ENCODE measurements at regions not wholly inside any gene's neighbourhood (a gene's known extent, or its start where the extent isn't known, plus 50 kb on each side); places are given as distances from the start of the nearest gene placed in this dataset.

- DNase-seq (ENCODE audit: low spot score in 2 of 2) (no peak), ATAC-seq (no peak)
- Mint-ChIP-seq H3K36me3 (no peaks in the 10 kb centered on the region), H3K9me3 (peaks cover 1% of the 10 kb centered on the region), H3K4me1 (peaks cover 6% of the 10 kb centered on the region), H3K27ac (no peak overlapping the region), H3K4me3 (no peak overlapping the region)
Observed at GRCh38 chr10:28250782-28251181, 52.1 kb downstream of the MPP7 start.

GRCh38 chr10:28250358-28250757 is 52.5 kb downstream of the MPP7 start:
- H3K36me3 Mint-ChIP-seq = no peaks in the 10 kb centered on the region
- DNase-seq (ENCODE audit: low spot score in 2 of 2) (no peak), ATAC-seq (no peak)
- no peak overlapping the region for H3K4me3 Mint-ChIP-seq
- peaks cover 6% of the 10 kb centered on the region for H3K4me1 Mint-ChIP-seq
- H3K9me3 Mint-ChIP-seq = peaks cover 3% of the 10 kb centered on the region
- H3K27ac Mint-ChIP-seq = no peak overlapping the region

DNA sequence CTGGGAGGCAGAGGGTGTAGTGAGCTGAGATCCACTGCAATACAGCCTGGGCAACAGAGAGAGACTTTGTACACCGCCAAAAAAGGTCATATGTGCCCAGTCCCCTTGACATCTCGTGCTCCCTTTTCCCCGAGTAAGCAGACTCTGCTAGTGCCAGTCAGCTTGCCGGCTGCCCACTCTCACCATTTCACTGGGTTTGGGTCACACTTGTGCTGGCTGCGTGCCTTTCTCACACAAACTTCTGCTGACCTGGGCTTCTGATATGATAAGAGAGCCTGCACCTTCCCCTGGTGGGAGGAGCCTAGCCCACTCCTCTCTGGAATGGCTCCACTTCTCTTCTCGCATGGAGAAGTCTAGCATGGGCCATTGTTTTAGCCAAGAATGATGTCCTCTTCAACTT is 53.4 kb downstream of the MPP7 start:
- DNase-seq (ENCODE audit: low spot score in 2 of 2) = no peak
- Mint-ChIP-seq H3K27ac (no peak overlapping the region), H3K4me3 (no peak overlapping the region), H3K9me3 (peaks cover 3% of the 10 kb centered on the region), H3K36me3 (no peaks in the 10 kb centered on the region), H3K4me1 (peaks cover 6% of the 10 kb centered on the region)
- ATAC-seq = no peak

DNA sequence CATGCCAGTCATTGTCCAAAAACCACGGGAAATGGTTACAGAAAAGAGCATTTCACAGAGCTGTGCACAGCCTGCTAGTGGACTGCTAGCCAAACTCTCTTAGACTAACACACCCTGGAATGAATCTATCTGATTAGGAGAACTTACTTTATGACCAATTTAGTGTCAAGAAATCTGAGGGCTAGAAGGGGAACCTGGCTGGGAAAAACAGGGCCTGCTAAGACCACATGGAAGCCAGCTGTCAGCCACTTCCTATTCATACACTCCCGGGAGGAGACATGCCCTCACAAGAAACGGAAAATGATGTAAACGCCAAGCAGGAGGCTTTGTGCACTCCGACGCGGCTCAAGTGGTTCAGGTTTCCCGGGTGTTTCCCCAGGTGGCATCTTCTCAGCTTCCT is 54.8 kb downstream of the MPP7 start:
- H3K36me3 Mint-ChIP-seq = no peaks in the 10 kb centered on the region
- ATAC-seq (no peak), DNase-seq (ENCODE audit: low spot score in 2 of 2) (no peak)
- peaks cover 3% of the 10 kb centered on the region for H3K9me3 Mint-ChIP-seq
- H3K27ac Mint-ChIP-seq = no peak overlapping the region
- H3K4me1 Mint-ChIP-seq = peaks cover 6% of the 10 kb centered on the region
- no peak overlapping the region for H3K4me3 Mint-ChIP-seq

DNA sequence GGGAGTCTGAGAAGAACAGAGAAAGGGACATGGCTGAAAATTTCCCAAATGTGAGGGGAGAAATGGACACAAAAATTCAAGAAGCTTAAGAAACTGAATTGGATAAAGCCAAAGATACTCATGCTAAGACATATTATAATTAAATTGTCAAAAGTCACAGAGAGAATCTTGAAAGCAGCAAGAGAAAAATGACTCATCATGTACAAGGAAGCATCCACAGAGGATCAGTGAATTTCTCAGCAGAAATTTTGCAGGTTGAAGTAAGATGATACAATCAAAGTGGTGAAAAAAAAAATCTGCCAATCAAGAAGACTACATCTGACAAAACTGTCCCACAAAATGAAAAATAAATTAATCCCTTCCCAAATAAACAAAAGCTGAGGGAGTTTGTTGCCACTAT is 56.8 kb downstream of the MPP7 start:
- H3K27ac Mint-ChIP-seq = no peak overlapping the region

GRCh38 chr10:28243923-28244322 is 58.9 kb downstream of the MPP7 start:
- no peak overlapping the region for H3K27ac Mint-ChIP-seq
- H3K4me3 Mint-ChIP-seq = no peak overlapping the region
- H3K4me1 Mint-ChIP-seq = peaks cover 6% of the 10 kb centered on the region
- no peak for ATAC-seq
- no peaks in the 10 kb centered on the region for H3K36me3 Mint-ChIP-seq
- peaks cover 3% of the 10 kb centered on the region for H3K9me3 Mint-ChIP-seq
- no peak for DNase-seq (ENCODE audit: low spot score in 2 of 2)

More for the DNA sequence above, 56.8 kb downstream of the MPP7 start:
- Mint-ChIP-seq H3K36me3 (no peaks in the 10 kb centered on the region), H3K4me3 (no peak overlapping the region), H3K4me1 (peaks cover 6% of the 10 kb centered on the region), H3K9me3 (peaks cover 3% of the 10 kb centered on the region)
- DNase-seq (ENCODE audit: low spot score in 2 of 2) = no peak
- ATAC-seq = no peak

- peaks cover 3% of the 10 kb centered on the region for H3K9me3 Mint-ChIP-seq
- ATAC-seq = no peak
- H3K4me1 Mint-ChIP-seq = no peaks in the 10 kb centered on the region
Observed at GRCh38 chr10:28242555-28243204, 60.2 kb downstream of the MPP7 start.

GRCh38 chr10:28241741-28242399 is 61.0 kb downstream of the MPP7 start:
- H3K36me3 Mint-ChIP-seq = no peaks in the 10 kb centered on the region
- no peak overlapping the region for H3K27ac Mint-ChIP-seq
- peak; percentile 81 for ATAC-seq
- no peaks in the 10 kb centered on the region for H3K4me1 Mint-ChIP-seq
- peaks cover 3% of the 10 kb centered on the region for H3K9me3 Mint-ChIP-seq
- peak; percentile 15 to 58 for DNase-seq (ENCODE audit: low spot score in 2 of 2)
- H3K4me3 Mint-ChIP-seq = no peak overlapping the region

More at GRCh38 chr10:28242555-28243204, 60.2 kb downstream of the MPP7 start:
- Mint-ChIP-seq H3K36me3 (no peaks in the 10 kb centered on the region), H3K4me3 (no peak overlapping the region), H3K27ac (no peak overlapping the region)
- no peak for DNase-seq (ENCODE audit: low spot score in 2 of 2)

DNA sequence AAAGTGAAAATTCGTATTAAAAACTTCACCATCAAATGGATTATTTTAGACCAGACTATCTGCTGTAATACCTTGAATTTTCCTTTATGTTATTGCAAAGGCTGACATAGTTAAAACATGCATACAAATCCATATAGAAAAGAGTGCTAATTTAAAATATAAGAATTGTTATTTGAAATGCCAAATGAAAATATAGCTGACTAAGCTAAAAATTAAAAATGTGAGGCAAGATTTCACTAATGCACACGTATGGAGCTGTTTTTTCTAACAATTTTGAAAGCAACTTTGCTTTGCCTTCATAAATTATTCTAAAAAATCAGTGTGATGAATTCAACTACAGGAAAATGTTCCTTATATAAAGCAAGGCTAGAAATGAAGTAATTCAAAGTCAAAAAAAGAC is 62.5 kb downstream of the MPP7 start:
- no peaks in the 10 kb centered on the region for H3K4me1 Mint-ChIP-seq
- no peaks in the 10 kb centered on the region for H3K9me3 Mint-ChIP-seq
- no peak overlapping the region for H3K27ac Mint-ChIP-seq
- H3K4me3 Mint-ChIP-seq = no peak overlapping the region
- DNase-seq (ENCODE audit: low spot score in 2 of 2) (no peak), ATAC-seq (no peak)
- no peaks in the 10 kb centered on the region for H3K36me3 Mint-ChIP-seq

- H3K4me1 Mint-ChIP-seq = no peaks in the 10 kb centered on the region
- no peak overlapping the region for H3K27ac Mint-ChIP-seq
- ATAC-seq = no peak
- no peaks in the 10 kb centered on the region for H3K9me3 Mint-ChIP-seq
- DNase-seq (ENCODE audit: low spot score in 2 of 2) = no peak
- H3K36me3 Mint-ChIP-seq = no peaks in the 10 kb centered on the region
- no peak overlapping the region for H3K4me3 Mint-ChIP-seq
Observed at GRCh38 chr10:28236591-28236990, 66.3 kb downstream of the MPP7 start.

GRCh38 chr10:28220811-28221210 is 82.1 kb downstream of the MPP7 start:
- Mint-ChIP-seq H3K4me1 (peaks cover 16% of the 10 kb centered on the region), H3K27ac (no peak overlapping the region), H3K4me3 (no peak overlapping the region), H3K9me3 (no peaks in the 10 kb centered on the region), H3K36me3 (no peaks in the 10 kb centered on the region)
- DNase-seq (ENCODE audit: low spot score in 2 of 2) = no peak
- no peak for ATAC-seq

DNA sequence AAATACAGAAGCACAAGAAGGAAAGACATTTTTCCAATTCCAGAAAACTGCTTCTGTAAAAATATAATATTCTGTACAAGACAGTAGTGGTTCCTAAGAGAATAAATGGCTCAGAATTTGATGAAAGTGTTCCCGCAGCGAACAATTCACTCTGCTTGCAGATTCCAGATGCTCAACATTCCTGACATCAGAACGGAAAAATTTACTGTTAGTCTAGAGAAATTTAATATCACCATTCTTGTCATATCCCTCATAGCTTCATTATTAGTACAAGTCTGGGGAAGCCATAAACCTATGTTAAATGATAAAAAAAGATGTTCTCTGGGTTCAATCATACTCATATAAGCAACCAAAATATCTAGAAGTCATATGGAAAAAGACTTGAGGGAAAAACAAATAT is 83.6 kb downstream of the MPP7 start:
- DNase-seq (ENCODE audit: low spot score in 2 of 2) (no peak), ATAC-seq (no peak)
- no peaks in the 10 kb centered on the region for H3K36me3 Mint-ChIP-seq
- H3K4me3 Mint-ChIP-seq = no peak overlapping the region
- H3K27ac Mint-ChIP-seq = no peak overlapping the region
- peaks cover 16% of the 10 kb centered on the region for H3K4me1 Mint-ChIP-seq
- H3K9me3 Mint-ChIP-seq = no peaks in the 10 kb centered on the region

DNA sequence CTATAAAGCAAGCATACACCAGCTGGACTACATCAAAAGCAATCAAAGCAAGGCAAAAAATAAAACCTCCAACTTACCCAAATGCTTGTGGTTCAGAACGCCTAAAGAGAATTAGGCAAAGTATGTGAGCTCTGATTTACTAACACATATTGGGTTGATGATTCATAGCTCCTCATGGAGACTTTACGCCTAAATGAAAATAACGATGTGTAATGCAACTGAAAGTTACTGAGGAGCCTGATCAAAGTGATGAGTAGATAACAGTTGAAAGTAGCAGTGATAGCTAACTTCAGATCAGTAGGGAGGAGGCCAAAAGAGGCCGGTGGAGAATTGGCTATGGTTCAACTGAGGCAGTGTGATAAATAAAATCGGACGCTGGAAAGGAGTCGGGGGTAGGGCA is 85.0 kb downstream of the MPP7 start:
- no peak overlapping the region for H3K27ac Mint-ChIP-seq
- H3K9me3 Mint-ChIP-seq = no peaks in the 10 kb centered on the region
- no peaks in the 10 kb centered on the region for H3K36me3 Mint-ChIP-seq
- peaks cover 23% of the 10 kb centered on the region for H3K4me1 Mint-ChIP-seq
- H3K4me3 Mint-ChIP-seq = no peak overlapping the region
- DNase-seq (ENCODE audit: low spot score in 2 of 2) = no peak
- ATAC-seq = peak; percentile 97

DNA sequence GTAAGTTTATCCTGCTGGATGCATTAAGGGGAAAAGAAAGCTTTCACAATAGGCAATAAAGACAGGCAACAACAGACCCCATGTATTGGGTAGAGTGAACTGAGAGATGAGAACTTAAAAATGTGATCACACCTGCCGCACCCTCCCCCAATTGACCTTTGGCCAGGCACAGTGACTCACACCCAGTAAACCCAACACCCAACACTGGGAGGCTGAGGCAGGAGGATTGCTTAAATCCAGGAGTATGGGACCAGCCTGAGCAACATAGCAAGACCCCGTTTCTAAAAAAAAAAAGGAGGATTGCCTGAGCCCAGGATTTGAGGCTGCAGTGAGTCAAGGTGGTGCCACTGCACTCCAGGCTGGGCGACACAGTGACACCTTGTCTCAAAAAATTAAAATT is 86.9 kb downstream of the MPP7 start:
- H3K4me1 Mint-ChIP-seq = peaks cover 30% of the 10 kb centered on the region
- no peak for DNase-seq (ENCODE audit: low spot score in 2 of 2)
- ATAC-seq = no peak
- no peak overlapping the region for H3K27ac Mint-ChIP-seq
- H3K36me3 Mint-ChIP-seq = no peaks in the 10 kb centered on the region
- H3K4me3 Mint-ChIP-seq = no peak overlapping the region
- no peaks in the 10 kb centered on the region for H3K9me3 Mint-ChIP-seq

DNA sequence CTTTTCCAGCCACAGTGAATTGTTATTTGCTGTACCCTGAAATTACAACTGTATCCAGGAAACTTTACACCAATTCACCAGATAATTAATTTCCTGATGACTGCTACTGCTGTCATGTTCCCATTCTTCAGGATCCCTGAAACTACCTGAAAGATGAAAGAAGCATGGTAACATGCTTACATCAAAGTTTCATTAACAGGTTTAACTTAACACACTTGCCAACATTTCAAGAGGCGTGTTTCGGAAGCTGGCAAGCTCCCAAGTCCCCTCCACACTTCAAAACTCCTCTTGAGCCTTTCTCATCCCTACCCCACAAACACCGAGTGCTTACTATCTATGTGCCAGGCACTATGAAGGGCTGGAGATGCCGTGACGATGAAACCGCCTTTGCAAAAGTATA is 88.6 kb downstream of the MPP7 start:
- Mint-ChIP-seq H3K9me3 (no peaks in the 10 kb centered on the region), H3K36me3 (no peaks in the 10 kb centered on the region), H3K4me1 (peaks cover 23% of the 10 kb centered on the region), H3K27ac (no peak overlapping the region), H3K4me3 (no peak overlapping the region)
- no peak for DNase-seq (ENCODE audit: low spot score in 2 of 2)
- no peak for ATAC-seq

- no peak for DNase-seq (ENCODE audit: low spot score in 2 of 2)
- Mint-ChIP-seq H3K9me3 (peaks cover 2% of the 10 kb centered on the region), H3K27ac (no peak overlapping the region)
Observed at GRCh38 chr10:28211759-28212158, 91.1 kb downstream of the MPP7 start.

More at GRCh38 chr10:28211759-28212158, 91.1 kb downstream of the MPP7 start:
- no peaks in the 10 kb centered on the region for H3K36me3 Mint-ChIP-seq
- ATAC-seq = no peak
- peaks cover 14% of the 10 kb centered on the region for H3K4me1 Mint-ChIP-seq
- H3K4me3 Mint-ChIP-seq = no peak overlapping the region

Measured in stimulated activated effector memory CD8-positive, alpha-beta T cell treated with anti-CD3 and anti-CD28 coated beads, Interleukin-12 subunit alpha, Interleukin-12 subunit beta, amount 100 ng/mL, for 72 hours (primary cell).